Retinal pigment epithelial cell (primary cell): ENCODE measurements at regions not wholly inside any gene's neighbourhood (a gene's known extent, or its start where the extent isn't known, plus 50 kb on each side); places are given as distances from the start of the nearest gene placed in this dataset.
A peak's percentile ranks its signal among the peaks of the same experiment; 100 is the strongest.
"Not testable (repeated sequence)": the region's sequence is repeated elsewhere in the genome, so short reads cannot be mapped to it uniquely, and the experiment has no call there.

Experiments used
- DNase-seq: peaks from one replicate; pipeline ENCODE4 v3.0.0-alpha.2; 2010; ENCODE audit warnings: low read depth
- H3K4me3 ChIP-seq: 2 replicates; pipeline ENCODE4 v1.5.1; 2011; ENCODE audit warnings: mild to moderate bottlenecking, low read length, control low read depth, moderate library complexity
- TF ChIP-seq, protein P1 (sequence below): conservative IDR thresholded peaks from 2 replicates; pipeline ENCODE4 v1.5.1; 2011; ENCODE audit warnings: low read depth, low read length, control low read depth, inconsistent platforms

GRCh38 chr4:149910177-149910576, 94.5 kb upstream of the IQCM start:
- no peak for DNase-seq
- TF ChIP-seq, protein P1, sequence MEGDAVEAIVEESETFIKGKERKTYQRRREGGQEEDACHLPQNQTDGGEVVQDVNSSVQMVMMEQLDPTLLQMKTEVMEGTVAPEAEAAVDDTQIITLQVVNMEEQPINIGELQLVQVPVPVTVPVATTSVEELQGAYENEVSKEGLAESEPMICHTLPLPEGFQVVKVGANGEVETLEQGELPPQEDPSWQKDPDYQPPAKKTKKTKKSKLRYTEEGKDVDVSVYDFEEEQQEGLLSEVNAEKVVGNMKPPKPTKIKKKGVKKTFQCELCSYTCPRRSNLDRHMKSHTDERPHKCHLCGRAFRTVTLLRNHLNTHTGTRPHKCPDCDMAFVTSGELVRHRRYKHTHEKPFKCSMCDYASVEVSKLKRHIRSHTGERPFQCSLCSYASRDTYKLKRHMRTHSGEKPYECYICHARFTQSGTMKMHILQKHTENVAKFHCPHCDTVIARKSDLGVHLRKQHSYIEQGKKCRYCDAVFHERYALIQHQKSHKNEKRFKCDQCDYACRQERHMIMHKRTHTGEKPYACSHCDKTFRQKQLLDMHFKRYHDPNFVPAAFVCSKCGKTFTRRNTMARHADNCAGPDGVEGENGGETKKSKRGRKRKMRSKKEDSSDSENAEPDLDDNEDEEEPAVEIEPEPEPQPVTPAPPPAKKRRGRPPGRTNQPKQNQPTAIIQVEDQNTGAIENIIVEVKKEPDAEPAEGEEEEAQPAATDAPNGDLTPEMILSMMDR = no peak
- no peak overlapping the region for H3K4me3 ChIP-seq

DNA sequence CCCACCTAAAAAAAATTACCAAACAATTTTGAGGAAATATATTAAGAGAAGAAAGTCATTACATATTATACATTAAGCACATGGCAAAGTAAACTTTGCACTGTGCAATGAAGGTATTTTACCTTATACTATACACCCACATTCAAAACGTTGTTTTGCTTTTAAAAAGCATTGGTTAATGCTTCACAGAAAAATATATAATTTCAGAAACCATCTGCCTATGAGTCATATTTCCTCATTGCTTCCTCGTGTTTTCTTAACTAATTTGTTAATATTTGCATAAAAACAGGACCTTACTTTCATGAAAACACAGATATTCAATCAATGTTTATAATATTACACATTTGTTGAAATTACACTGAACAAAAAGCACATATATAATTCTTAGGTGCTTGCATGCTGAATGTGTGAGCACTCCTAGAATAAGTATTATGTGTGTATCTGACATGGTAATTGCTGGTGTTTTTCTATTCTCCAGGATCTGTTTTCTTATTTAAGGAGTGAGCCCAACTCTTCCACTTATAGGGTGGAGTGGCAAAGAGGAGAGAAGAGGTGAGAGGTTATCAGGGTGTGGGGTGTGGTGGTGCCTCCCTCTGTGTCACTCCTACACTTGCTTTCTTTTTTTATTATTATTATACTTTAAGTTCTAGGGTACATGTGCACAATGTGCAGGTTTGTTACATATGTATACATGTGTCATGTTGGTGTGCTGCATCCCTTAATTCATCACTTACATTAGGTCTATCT, 95.1 kb upstream of the IQCM start:
- DNase-seq = no peak
- TF ChIP-seq, protein P1 = no peak
- no peak overlapping the region for H3K4me3 ChIP-seq

DNA sequence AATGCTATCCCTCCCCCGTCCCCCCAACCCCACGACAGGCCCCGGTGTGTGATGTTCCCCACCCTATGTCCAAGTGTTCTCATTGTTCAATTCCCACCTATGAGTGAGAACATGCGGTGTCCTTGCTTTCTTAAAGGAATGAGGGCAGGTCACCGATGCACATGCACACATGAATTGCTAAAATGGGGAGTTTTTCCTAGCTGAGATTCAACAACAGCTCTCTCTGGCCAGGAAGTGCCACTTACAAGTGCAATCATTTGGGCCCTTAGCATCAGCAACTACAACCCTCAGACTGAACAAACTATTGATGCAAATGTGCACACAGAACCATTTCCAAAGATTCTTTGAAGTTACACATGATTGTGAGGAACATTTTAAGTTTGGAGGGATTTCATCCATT, 95.7 kb upstream of the IQCM start:
- H3K4me3 ChIP-seq = no peak overlapping the region
- no peak for DNase-seq
- TF ChIP-seq, protein P1 = no peak

- H3K4me3 ChIP-seq = no peak overlapping the region
- peak; percentile 36 for DNase-seq
- TF ChIP-seq, protein P1 = no peak
Measured at GRCh38 chr4:149912000-149912399, 96.4 kb upstream of the IQCM start.

DNA sequence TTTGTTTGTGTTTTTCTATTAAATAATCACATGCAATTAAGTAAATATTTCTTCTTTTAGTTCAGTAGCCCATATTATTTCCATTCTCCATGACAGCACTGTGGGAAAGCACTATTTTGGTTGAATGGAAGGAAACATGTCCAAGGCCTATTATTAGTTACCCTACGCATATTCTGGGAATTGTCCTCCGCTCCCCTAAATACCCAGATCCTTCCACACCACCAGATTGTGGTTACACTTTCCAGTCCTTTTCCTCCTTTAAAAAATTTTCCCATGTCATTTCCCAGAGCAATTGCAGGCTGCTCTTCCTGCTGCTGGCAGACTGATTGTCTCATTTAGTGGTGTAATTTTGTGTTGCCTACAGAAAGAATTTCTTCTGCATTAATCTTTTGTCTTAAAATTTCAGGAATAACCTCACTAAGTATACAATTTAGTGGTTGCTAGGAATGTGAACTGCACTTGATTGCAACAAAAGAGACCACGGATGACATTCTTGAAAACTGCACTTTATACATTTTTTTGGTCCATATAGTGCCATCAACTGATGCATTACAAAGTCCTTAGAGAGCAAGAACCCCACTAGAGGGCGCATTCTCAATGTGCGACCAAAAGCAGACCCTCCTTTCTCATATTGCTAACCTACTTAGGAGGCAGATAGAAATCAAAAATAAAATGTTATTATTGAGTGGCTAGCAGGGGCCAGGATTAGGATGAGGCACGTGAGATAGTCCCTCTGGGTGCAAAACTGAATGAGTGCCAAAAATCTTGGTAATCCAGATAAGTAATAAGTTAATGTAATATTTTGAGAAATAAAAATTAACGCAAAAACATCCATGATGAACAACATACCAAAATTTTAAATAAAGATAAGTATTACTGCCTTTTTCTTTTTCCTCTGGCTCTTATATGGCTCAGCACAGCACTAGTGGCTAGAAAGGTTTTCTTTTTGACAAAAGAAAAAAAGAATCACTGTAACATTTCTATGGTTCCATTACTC, 98.8 kb upstream of the IQCM start:
- TF ChIP-seq, protein P1 = peak; percentile 88
- no peak overlapping the region for H3K4me3 ChIP-seq
- DNase-seq = peak; percentile 27

DNA sequence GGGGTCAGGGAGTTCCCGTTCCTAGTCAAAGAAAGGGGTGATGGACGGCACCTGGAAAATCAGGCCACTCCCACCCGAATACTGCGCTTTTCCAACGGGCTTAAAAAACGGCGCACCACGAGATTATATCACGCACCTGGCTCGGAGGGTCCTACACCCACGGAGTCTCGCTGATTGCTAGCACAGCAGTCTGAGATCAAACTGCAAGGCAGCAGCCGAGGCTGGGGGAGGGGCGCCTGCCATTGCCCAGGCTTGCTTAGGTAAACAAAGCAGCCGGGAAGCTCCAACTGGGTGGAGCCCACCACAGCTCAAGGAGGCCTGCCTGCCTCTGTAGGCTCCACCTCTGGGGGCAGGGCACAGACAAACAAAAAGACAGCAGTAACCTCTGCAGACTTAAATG, 100.1 kb upstream of the IQCM start:
- DNase-seq, H3K4me3 ChIP-seq: not testable (repeated sequence)

DNA sequence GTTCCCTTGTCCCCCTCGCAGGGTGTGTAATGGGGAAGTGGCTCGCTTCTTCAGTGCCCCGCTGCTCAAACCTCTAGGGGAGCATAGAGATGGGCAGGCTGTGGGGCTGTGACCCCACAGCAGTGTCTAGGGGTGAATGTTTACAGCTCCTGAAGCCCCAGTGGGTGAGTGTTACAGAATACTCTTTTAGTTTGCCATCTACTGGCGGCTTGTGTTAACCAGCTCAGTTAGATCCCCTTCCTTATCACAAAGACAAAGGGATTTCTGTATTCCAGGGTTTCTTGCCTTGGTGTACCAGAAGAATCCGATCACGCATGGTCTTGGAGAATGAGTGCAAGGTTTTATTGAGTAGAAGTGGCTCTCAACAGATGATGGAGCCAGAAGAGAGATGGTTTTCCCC, 108.1 kb upstream of the IQCM start:
- TF ChIP-seq, protein P1 = no peak
- no peak overlapping the region for H3K4me3 ChIP-seq
- no peak for DNase-seq
